ENCODE measurements at regions not wholly inside any gene's neighbourhood (a gene's known extent, or its start where the extent isn't known, plus 50 kb on each side); places are given as distances from the start of the nearest gene placed in this dataset.

GRCh38 chr11:111173221-111173620, 72.3 kb upstream of the POU2AF2 start:
- ChIA-PET POLR2A (no interaction called here), CTCF (no interaction called here)
- Histone ChIP-seq H3K4me1 (ENCODE audit: control insufficient read depth, insufficient read depth, low read length) (no peaks in the 10 kb centered on the region), H3K9me3 (ENCODE audit: control insufficient read depth, insufficient read depth, low read depth, low read length) (no peaks in the 10 kb centered on the region), H3K36me3 (ENCODE audit: control insufficient read depth in 2 of 2, insufficient read depth in 1 of 2, low read length in 2 of 2) (no peaks in the 10 kb centered on the region), H3K4me3 (ENCODE audit: low read depth, low read length) (no peak overlapping the region), H3K27ac (ENCODE audit: extremely low read depth, low read depth, low read length) (no peak overlapping the region)
- TF ChIP-seq ZNF114 (tag by site-specific recombination; IDR thresholded peaks at IDR 0.05) (no peak), ZFP69B (tag by site-specific recombination; IDR thresholded peaks at IDR 0.05) (no peak), ZBTB44 (tag by site-specific recombination; IDR thresholded peaks at IDR 0.05) (no peak), ZNF670 (tag by site-specific recombination; IDR thresholded peaks at IDR 0.05; ENCODE audit: low read depth) (no peak)

GRCh38 chr11:111172321-111172862, 73.1 kb upstream of the POU2AF2 start:
- TF ChIP-seq ZNF514 (tag by site-specific recombination; IDR thresholded peaks at IDR 0.05): no peak
- no peak for TF ChIP-seq ATF2 (tag by site-specific recombination; IDR thresholded peaks at IDR 0.05; ENCODE audit: low read depth)
- no peak for TF ChIP-seq OSR2 (tag by site-specific recombination; IDR thresholded peaks at IDR 0.05)
- TF ChIP-seq ZNF521 (tag by site-specific recombination; IDR thresholded peaks at IDR 0.05): no peak
- no peak for TF ChIP-seq ZNF350 (tag by site-specific recombination; IDR thresholded peaks at IDR 0.05)
- no peak for TF ChIP-seq KLF9 (tag by site-specific recombination; IDR thresholded peaks at IDR 0.05; ENCODE audit: low read depth)
- no peak for TF ChIP-seq ZNF580 (tag by site-specific recombination; IDR thresholded peaks at IDR 0.05)
- TF ChIP-seq ZNF324 (tag by site-specific recombination; IDR thresholded peaks at IDR 0.05): no peak
- no peak for TF ChIP-seq SCRT1 (tag by site-specific recombination; IDR thresholded peaks at IDR 0.05; ENCODE audit: borderline replicate concordance)
- no peak for TF ChIP-seq ZFP69B (tag by site-specific recombination; IDR thresholded peaks at IDR 0.05)
- H3K27ac ChIP-seq (ENCODE audit: extremely low read depth, low read depth, low read length): no peak overlapping the region
- H3K36me3 ChIP-seq (ENCODE audit: control insufficient read depth in 2 of 2, insufficient read depth in 1 of 2, low read length in 2 of 2): no peaks in the 10 kb centered on the region
- no peaks in the 10 kb centered on the region for H3K9me3 ChIP-seq (ENCODE audit: control insufficient read depth, insufficient read depth, low read depth, low read length)
- H3K4me3 ChIP-seq (ENCODE audit: low read depth, low read length): no peak overlapping the region
- no peaks in the 10 kb centered on the region for H3K4me1 ChIP-seq (ENCODE audit: control insufficient read depth, insufficient read depth, low read length)
- ChIA-PET CTCF (no interaction called here), POLR2A (no interaction called here)

GRCh38 chr11:111170761-111171379, 74.7 kb upstream of the POU2AF2 start:
- ChIA-PET POLR2A (no interaction called here), CTCF (interaction anchor here (0.7 to 1.6 kb wide), 2 partner anchors 15 to 174 kb away, joined by 3 to 4 read pairs; no protein-coding TSS in a partner anchor)
- Histone ChIP-seq H3K27ac (ENCODE audit: extremely low read depth, low read depth, low read length) (no peak overlapping the region), H3K4me1 (ENCODE audit: control insufficient read depth, insufficient read depth, low read length) (no peaks in the 10 kb centered on the region), H3K4me3 (ENCODE audit: low read depth, low read length) (no peak overlapping the region), H3K36me3 (ENCODE audit: control insufficient read depth in 2 of 2, insufficient read depth in 1 of 2, low read length in 2 of 2) (no peaks in the 10 kb centered on the region), H3K9me3 (ENCODE audit: control insufficient read depth, insufficient read depth, low read depth, low read length) (no peaks in the 10 kb centered on the region)
- TF ChIP-seq ZNF785 (tag by site-specific recombination; IDR thresholded peaks at IDR 0.05): no peak
- no peak for TF ChIP-seq SETDB1 (IDR thresholded peaks at IDR 0.05; ENCODE audit: insufficient read length, low read length)
- no peak for TF ChIP-seq ZNF148 (tag by site-specific recombination; IDR thresholded peaks at IDR 0.05; ENCODE audit: borderline replicate concordance)
- TF ChIP-seq ZNF580 (tag by site-specific recombination; IDR thresholded peaks at IDR 0.05): no peak
